ENCODE measurements at regions not wholly inside any gene's neighbourhood (a gene's known extent, or its start where the extent isn't known, plus 50 kb on each side); places are given as distances from the start of the nearest gene placed in this dataset.

- peak; percentile 80 for DNase-seq (ENCODE audit: low spot score)
Observed at GRCh38 chr15:38647683-38648082, 83.1 kb upstream of the RASGRP1 start.

GRCh38 chr15:38648121-38648843 lies 83.7 kb upstream of the RASGRP1 start:
- no peak for DNase-seq (ENCODE audit: low spot score)

- no peak for DNase-seq (ENCODE audit: low spot score)
Observed at GRCh38 chr15:38650384-38650783, 85.8 kb upstream of the RASGRP1 start.

GRCh38 chr15:38650936-38651327 lies 86.3 kb upstream of the RASGRP1 start:
- no peak for DNase-seq (ENCODE audit: low spot score)

GRCh38 chr15:38651328-38652038 lies 86.9 kb upstream of the RASGRP1 start:
- DNase-seq (ENCODE audit: low spot score): no peak

GRCh38 chr15:38652183-38652794 lies 87.7 kb upstream of the RASGRP1 start:
- DNase-seq (ENCODE audit: low spot score): no peak

- no peak for DNase-seq (ENCODE audit: low spot score)
Observed at GRCh38 chr15:38652998-38653397, 88.4 kb upstream of the RASGRP1 start.

GRCh38 chr15:38658431-38658830 lies 93.8 kb upstream of the RASGRP1 start:
- no peak for DNase-seq (ENCODE audit: low spot score)

- no peak for DNase-seq (ENCODE audit: low spot score)
Observed at GRCh38 chr15:38660738-38661137, 96.1 kb upstream of the RASGRP1 start.

GRCh38 chr15:38662033-38662802 lies 97.6 kb upstream of the RASGRP1 start:
- DNase-seq (ENCODE audit: low spot score): no peak

GRCh38 chr15:38662805-38663204 lies 98.2 kb upstream of the RASGRP1 start:
- DNase-seq (ENCODE audit: low spot score): no peak

- DNase-seq (ENCODE audit: low spot score): no peak
Observed at GRCh38 chr15:38665586-38666305, 101.1 kb upstream of the RASGRP1 start.

GRCh38 chr15:38666865-38667510 lies 102.4 kb upstream of the RASGRP1 start:
- DNase-seq (ENCODE audit: low spot score): no peak

GRCh38 chr15:38667890-38668850 lies 103.6 kb upstream of the RASGRP1 start:
- no peak for DNase-seq (ENCODE audit: low spot score)

- no peak for DNase-seq (ENCODE audit: low spot score)
Observed at GRCh38 chr15:38668898-38669391, 104.3 kb upstream of the RASGRP1 start.

- DNase-seq (ENCODE audit: low spot score): no peak
Observed at GRCh38 chr15:38670128-38671005, 105.8 kb upstream of the RASGRP1 start.

GRCh38 chr15:38671006-38671387 lies 106.4 kb upstream of the RASGRP1 start:
- no peak for DNase-seq (ENCODE audit: low spot score)

- DNase-seq (ENCODE audit: low spot score): no peak
Observed at GRCh38 chr15:38671675-38672254, 107.2 kb upstream of the RASGRP1 start.

GRCh38 chr15:38672273-38672672 lies 107.7 kb upstream of the RASGRP1 start:
- DNase-seq (ENCODE audit: low spot score): no peak

Measured in cerebellar cortex (tissue), 1 donor.